HCT116 (cell line): ENCODE measurements at regions not wholly inside any gene's neighbourhood (a gene's known extent, or its start where the extent isn't known, plus 50 kb on each side); places are given as distances from the start of the nearest gene placed in this dataset.

Source experiments
- ATAC-seq: fragments of 200-7000 bp; cut with Tn5 transposase; 2 replicates; pipeline ENCODE4 v1.9.1; 2020; ENCODE audit warnings: mild to moderate bottlenecking, moderate library complexity
- BruUV-seq: library from RNA; stranded (reverse); fragments of 400-500 nt; replicated peaks from 2 replicates; lab custom pipeline; 2021; lab: Mats Ljungman, UMichigan
- CTCF ChIA-PET: fragments of 300-600 bp; sonication (Branson Sonifier 250); formaldehyde crosslinking; loops from one replicate; lab custom pipeline; 2021; ENCODE audit warnings: antibody characterized with exemption; lab: Charles Lee
- POLR2A ChIA-PET: fragments of 300-600, 350-600 bp; sonication (Branson Sonifier 250); formaldehyde crosslinking; loops from one replicate; lab custom pipeline; 2021; ENCODE audit warnings: antibody characterized with exemption; lab: Charles Lee
- RAD21 ChIA-PET, 2 experiments: fragments of 300-600 bp; sonication (Branson Sonifier 250); formaldehyde crosslinking; loops; one replicate each; lab custom pipeline; 2023; ENCODE audit warnings: low total read pairs in 2 of 2; ENCODE audit not compliant: uncharacterized antibody in 2 of 2, unreplicated experiment in 2 of 2, low non-redundant PET in 1 of 2; lab: Charles Lee
- DNase-seq: peaks from one replicate; pipeline ENCODE4 v3.0.0-alpha.2; 2010; ENCODE audit warnings: low read depth, low spot score
- H2AFZ ChIP-seq: fragments of 200-600 bp; shearing (Covaris generic), sonication (generic); 2 replicates; pipeline ENCODE4 v1.6.1; 2017; ENCODE audit warnings: low read depth, mixed run types, mixed read lengths, antibody characterized with exemption, low read length; ENCODE audit not compliant: poor library complexity, severe bottlenecking
- H3K27ac ChIP-seq: 2 replicates; pipeline ENCODE4 v1.5.1; 2012; ENCODE audit warnings: low read depth, low read length
- H3K27me3 ChIP-seq: fragments of 200-600 bp; sonication (generic); 2 replicates; pipeline ENCODE4 v1.6.1; 2016; ENCODE audit warnings: mixed run types, low read length, mixed read lengths; ENCODE audit not compliant: insufficient read depth
- H3K36me3 ChIP-seq, 2 experiments: fragments of 200-500 bp in 1 of 2; fragments of 200-600 bp in 1 of 2; sonication (Bioruptor generic) in 1 of 2; sonication (generic) in 1 of 2; 2 replicates each; pipeline versions ENCODE4 v1.5.1 to v1.6.1; 2014 to 2016; ENCODE audit warnings: low read length in 2 of 2, inconsistent platforms in 1 of 2, mixed read lengths in 1 of 2, mixed run types in 1 of 2; ENCODE audit not compliant: insufficient read depth in 2 of 2, control insufficient read depth in 1 of 2
- H3K4me1 ChIP-seq, 2 experiments: fragments of 200-600 bp in 1 of 2; sonication (generic) in 1 of 2; 2 replicates each; pipeline versions ENCODE4 v1.5.1 to v1.6.1; 2012 to 2017; ENCODE audit warnings: low read length in 2 of 2, inconsistent platforms in 1 of 2, mild to moderate bottlenecking in 1 of 2, mixed read lengths in 1 of 2, mixed run types in 1 of 2, moderate library complexity in 1 of 2; ENCODE audit not compliant: insufficient read depth in 2 of 2, control insufficient read depth in 1 of 2
- H3K4me2 ChIP-seq: fragments of 200-600 bp; sonication (generic); 2 replicates; pipeline ENCODE4 v1.6.1; 2017; ENCODE audit warnings: mixed run types, low read length, mixed read lengths
- H3K4me3 ChIP-seq, 2 experiments: fragments of 200-600 bp in 1 of 2; sonication (generic) in 1 of 2; replicated peaks in 1 of 2; 2 replicates each; pipeline ENCODE4 v1.5.1; 2011 to 2016; ENCODE audit warnings: low read length in 2 of 2, control low read depth in 1 of 2, low read depth in 1 of 2, mild to moderate bottlenecking in 1 of 2, mixed read lengths in 1 of 2, mixed run types in 1 of 2
- H3K79me2 ChIP-seq: fragments of 200-600 bp; sonication (generic); 2 replicates; pipeline ENCODE4 v1.6.1; 2017; ENCODE audit warnings: mild to moderate bottlenecking, mixed run types, low read length, moderate library complexity, mixed read lengths; ENCODE audit not compliant: insufficient read depth
- H3K9ac ChIP-seq: fragments of 200-600 bp; sonication (generic); 2 replicates; pipeline ENCODE4 v1.6.1; 2016; ENCODE audit warnings: low read length, mixed read lengths
- H3K9me2 ChIP-seq: fragments of 200-600 bp; sonication (generic), shearing (Covaris generic); 2 replicates; pipeline ENCODE4 v1.6.1; 2017; ENCODE audit warnings: mixed run types, mild to moderate bottlenecking, moderate library complexity; ENCODE audit not compliant: insufficient read depth
- H3K9me3 ChIP-seq, 2 experiments: fragments of 200-500 bp in 1 of 2; fragments of 200-600 bp in 1 of 2; sonication (Bioruptor generic) in 1 of 2; sonication (generic) in 1 of 2; 2 replicates each; pipeline ENCODE4 v1.6.1; 2014 to 2017; ENCODE audit warnings: low read length in 2 of 2, mixed read lengths in 2 of 2, inconsistent platforms in 1 of 2, low read depth in 1 of 2, mild to moderate bottlenecking in 1 of 2, mixed run types in 1 of 2, moderate library complexity in 1 of 2; ENCODE audit not compliant: control insufficient read depth in 1 of 2, insufficient read depth in 1 of 2
- H4K20me1 ChIP-seq: fragments of 200-600 bp; sonication (generic), shearing (Covaris generic); 2 replicates; pipeline ENCODE4 v1.6.1; 2017; ENCODE audit warnings: mixed run types, mild to moderate bottlenecking, moderate library complexity; ENCODE audit not compliant: insufficient read depth
- CBX3 ChIP-seq: IDR thresholded peaks from 2 replicates; pipeline ENCODE4 v1.6.1; 2012; ENCODE audit warnings: low read depth
- CEBPB ChIP-seq: IDR thresholded peaks from 2 replicates; pipeline ENCODE4 v1.6.1; 2012; ENCODE audit warnings: low read depth
- EGR1 ChIP-seq: IDR thresholded peaks from 2 replicates; pipeline ENCODE4 v1.6.1; 2012; ENCODE audit warnings: low read depth
- ELF1 ChIP-seq: IDR thresholded peaks from 2 replicates; pipeline ENCODE4 v1.6.1; 2012; ENCODE audit warnings: low read depth, borderline replicate concordance
- EZH2 ChIP-seq: fragments of 200-600 bp; sonication (generic); IDR thresholded peaks from 2 replicates; pipeline ENCODE4 v1.6.1; 2017; ENCODE audit warnings: antibody characterized with exemption, mixed run types
- EZH2phosphoT487 ChIP-seq: fragments of 200-600 bp; IDR thresholded peaks from 2 replicates; pipeline ENCODE4 v1.6.1; 2018; ENCODE audit warnings: antibody characterized with exemption, borderline replicate concordance
- JUND ChIP-seq: IDR thresholded peaks from 2 replicates; pipeline ENCODE4 v1.6.1; 2012
- SIN3A ChIP-seq: IDR thresholded peaks from 2 replicates; pipeline ENCODE4 v1.6.1; 2012; ENCODE audit warnings: low read depth
- SP1 ChIP-seq: IDR thresholded peaks from 2 replicates; pipeline ENCODE4 v1.6.1; 2012; ENCODE audit warnings: low read depth
- YY1 ChIP-seq: IDR thresholded peaks from 2 replicates; pipeline ENCODE4 v1.6.1; 2011; ENCODE audit warnings: low read length, low read depth, moderate library complexity, mild to moderate bottlenecking; ENCODE audit not compliant: insufficient replicate concordance; ENCODE audit errors: extremely low read depth
- ZFX ChIP-seq: fragments of 450-650 bp; IDR thresholded peaks from 2 replicates; pipeline ENCODE4 v1.6.1; 2017
- intact Hi-C: fragments of 100-400 bp; cut with micrococcal nuclease; formaldehyde crosslinking; loops from 2 replicates; pipeline ENCODE4 v1.10.0; 2022
- TF ChIP-seq, protein P1 (sequence below): IDR thresholded peaks from 2 replicates; pipeline ENCODE4 v1.6.1; 2012

DNA sequence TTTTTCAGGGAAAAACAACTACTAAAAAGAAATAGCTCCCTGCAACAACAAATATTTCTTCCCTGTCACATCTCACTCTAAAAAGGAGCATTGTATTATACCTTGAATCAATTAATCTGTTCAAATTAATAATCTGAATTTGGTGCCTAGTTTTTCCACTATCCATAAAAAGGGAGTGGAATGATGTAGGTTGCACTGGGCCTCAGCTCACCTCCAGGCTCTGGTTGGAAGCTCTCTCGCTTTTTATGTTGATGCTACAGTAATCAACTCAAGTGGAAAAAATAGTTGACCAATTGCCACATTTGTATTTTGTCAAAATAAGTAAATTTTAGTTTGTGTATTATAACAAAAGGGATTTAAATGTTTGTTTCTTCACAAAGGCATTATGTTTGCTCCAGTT is 126.1 kb downstream of the MAD2L1 start:
- BruUV-seq: no TSS peak
- intact Hi-C loops: no loop called here

DNA sequence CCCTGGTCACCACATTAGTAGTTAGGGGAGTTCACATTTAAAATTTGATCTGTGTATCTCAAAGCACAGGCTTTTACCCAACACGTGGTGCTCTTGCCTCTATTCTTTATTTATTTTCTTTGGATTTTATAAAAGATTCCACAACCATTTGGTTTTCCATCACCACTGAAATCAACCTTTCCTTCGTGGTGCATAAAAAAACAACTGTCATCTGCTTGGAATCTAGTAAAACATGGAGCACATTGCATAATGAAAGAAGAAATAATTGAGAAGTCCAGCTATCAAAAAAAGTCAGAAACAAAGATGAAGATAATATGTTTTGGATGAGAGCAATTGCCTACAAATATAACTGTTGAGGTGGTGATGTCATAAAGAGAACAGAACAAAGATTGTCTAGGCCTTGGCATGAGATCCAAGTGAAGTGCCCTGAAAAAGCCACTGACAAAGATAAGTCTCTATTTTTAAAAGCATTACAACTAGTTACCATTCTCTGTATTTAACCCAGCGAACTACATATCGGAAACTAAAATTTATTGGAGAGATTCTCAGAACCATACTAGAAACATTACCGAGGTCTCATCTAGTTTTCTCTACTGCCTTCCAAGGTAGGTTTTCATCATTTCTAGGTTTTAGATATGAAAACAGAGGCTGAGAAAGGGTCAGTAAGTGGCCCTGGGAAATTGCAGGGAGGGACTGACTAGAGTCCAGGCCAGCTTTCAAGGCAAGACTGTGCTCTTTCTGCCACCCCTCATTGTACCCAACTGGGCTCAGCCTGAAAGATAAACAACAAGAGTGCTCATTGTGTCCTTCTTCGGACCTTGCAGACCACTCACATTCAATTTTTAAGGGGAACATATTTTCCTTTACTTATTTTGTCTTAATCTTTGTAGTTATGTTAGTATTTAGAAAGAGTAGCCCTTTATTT is 127.3 kb downstream of the MAD2L1 start:
- no peak for DNase-seq
- Histone ChIP-seq H3K27me3 (no peaks in the 10 kb centered on the region), H4K20me1 (no peaks in the 10 kb centered on the region), H3K36me3 (no peaks in the 10 kb centered on the region), H3K9me2 (no peaks in the 10 kb centered on the region; the same call in 1 of the 2 replicates), H2AFZ (no peak overlapping the region), H3K79me2 (no peaks in the 10 kb centered on the region), H3K9me3 (no peaks in the 10 kb centered on the region), H3K9ac (no peak overlapping the region), H3K4me1 (no peaks in the 10 kb centered on the region), H3K4me2 (no peak overlapping the region), H3K27ac (no peak overlapping the region), H3K4me3 (no peak overlapping the region)
- intact Hi-C loops: no loop called here
- ChIA-PET CTCF (no interaction called here), POLR2A (no interaction called here), RAD21 (no interaction called here)
- no peak for ATAC-seq
- no peak for TF ChIP-seq ZFX
- TF ChIP-seq JUND: no peak
- TF ChIP-seq EZH2: no peak
- TF ChIP-seq EZH2phosphoT487: no peak
- no peak for TF ChIP-seq SP1
- no peak for TF ChIP-seq CBX3
- no peak for TF ChIP-seq ELF1
- TF ChIP-seq, protein P1, sequence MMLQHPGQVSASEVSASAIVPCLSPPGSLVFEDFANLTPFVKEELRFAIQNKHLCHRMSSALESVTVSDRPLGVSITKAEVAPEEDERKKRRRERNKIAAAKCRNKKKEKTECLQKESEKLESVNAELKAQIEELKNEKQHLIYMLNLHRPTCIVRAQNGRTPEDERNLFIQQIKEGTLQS: no peak
- BruUV-seq: no TSS peak

More for the DNA sequence above, 126.1 kb downstream of the MAD2L1 start:
- RAD21 ChIA-PET: no interaction called here
- no peaks in the 10 kb centered on the region for H3K9me3 ChIP-seq
- no peaks in the 10 kb centered on the region for H3K36me3 ChIP-seq
- POLR2A ChIA-PET: no interaction called here
- no peaks in the 10 kb centered on the region; the same call in 1 of the 2 replicates for H3K9me2 ChIP-seq
- H3K4me3 ChIP-seq: no peak overlapping the region
- H3K4me1 ChIP-seq: no peaks in the 10 kb centered on the region
- CTCF ChIA-PET: no interaction called here
- no peaks in the 10 kb centered on the region for H4K20me1 ChIP-seq
- H3K27me3 ChIP-seq: no peaks in the 10 kb centered on the region
- H2AFZ ChIP-seq: no peak overlapping the region
- ATAC-seq (no peak), DNase-seq (no peak)
- H3K4me2 ChIP-seq: no peak overlapping the region
- H3K9ac ChIP-seq: no peak overlapping the region
- no peak overlapping the region for H3K27ac ChIP-seq
- TF ChIP-seq SIN3A (no peak), YY1 (no peak), EGR1 (no peak), CEBPB (no peak)
- H3K79me2 ChIP-seq: no peaks in the 10 kb centered on the region
